ENCODE measurements at regions not wholly inside any gene's neighbourhood (a gene's known extent, or its start where the extent isn't known, plus 50 kb on each side); places are given as distances from the start of the nearest gene placed in this dataset.

DNA sequence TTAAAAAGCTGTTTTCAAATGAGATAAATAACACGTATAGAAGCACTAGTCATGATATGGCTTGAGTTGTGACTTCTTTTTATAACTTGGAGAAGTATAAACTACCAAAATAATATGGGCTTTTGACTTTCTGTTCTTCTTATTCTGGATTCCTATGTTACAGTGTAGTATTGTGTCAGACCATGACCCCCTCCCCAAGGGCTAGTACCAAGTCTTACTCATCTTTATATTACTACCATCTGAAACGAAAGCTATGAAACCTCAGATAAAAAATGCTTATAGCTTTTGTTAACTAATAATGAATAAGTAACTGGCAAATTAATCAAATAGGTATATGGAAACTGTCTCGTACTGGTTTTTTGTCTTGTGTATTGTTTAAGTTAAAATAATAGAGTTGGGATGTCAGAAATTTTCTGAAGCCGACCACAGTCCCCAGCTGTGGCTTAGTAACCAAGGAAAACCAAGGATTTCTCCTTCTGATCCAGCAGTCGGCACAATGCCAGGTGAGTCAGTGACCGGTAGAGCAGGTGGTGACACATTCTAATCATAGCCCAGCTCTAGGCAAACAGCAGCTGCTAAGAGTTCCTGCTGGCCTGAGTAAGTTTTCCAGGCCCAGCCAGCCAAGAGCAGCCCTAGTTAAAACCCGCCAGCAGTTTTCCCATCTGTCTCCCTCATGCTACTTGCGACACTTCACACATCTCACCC lies 163.3 kb upstream of the PRDX4 start:
- Mint-ChIP-seq H3K27me3 (ENCODE audit: insufficient read depth, low read depth) (no peaks in the 10 kb centered on the region), H3K9me3 (peaks cover 1% of the 10 kb centered on the region), H3K36me3 (no peaks in the 10 kb centered on the region), H3K4me1 (peaks cover 7% of the 10 kb centered on the region), H3K27ac (no peak overlapping the region), H3K4me3 (no peak overlapping the region)
- DNase-seq (ENCODE audit: low spot score) = no peak
- peaks cover 19% of the 10 kb centered on the region for H3K4me1 ChIP-seq
- H3K9ac ChIP-seq = no peak overlapping the region
- no peaks in the 10 kb centered on the region for H3K79me2 ChIP-seq (ENCODE audit: low read depth)
- H3K36me3 ChIP-seq = no peaks in the 10 kb centered on the region
- H2AFZ ChIP-seq (replicated peaks) = no peak overlapping the region
- TF ChIP-seq, protein P1, sequence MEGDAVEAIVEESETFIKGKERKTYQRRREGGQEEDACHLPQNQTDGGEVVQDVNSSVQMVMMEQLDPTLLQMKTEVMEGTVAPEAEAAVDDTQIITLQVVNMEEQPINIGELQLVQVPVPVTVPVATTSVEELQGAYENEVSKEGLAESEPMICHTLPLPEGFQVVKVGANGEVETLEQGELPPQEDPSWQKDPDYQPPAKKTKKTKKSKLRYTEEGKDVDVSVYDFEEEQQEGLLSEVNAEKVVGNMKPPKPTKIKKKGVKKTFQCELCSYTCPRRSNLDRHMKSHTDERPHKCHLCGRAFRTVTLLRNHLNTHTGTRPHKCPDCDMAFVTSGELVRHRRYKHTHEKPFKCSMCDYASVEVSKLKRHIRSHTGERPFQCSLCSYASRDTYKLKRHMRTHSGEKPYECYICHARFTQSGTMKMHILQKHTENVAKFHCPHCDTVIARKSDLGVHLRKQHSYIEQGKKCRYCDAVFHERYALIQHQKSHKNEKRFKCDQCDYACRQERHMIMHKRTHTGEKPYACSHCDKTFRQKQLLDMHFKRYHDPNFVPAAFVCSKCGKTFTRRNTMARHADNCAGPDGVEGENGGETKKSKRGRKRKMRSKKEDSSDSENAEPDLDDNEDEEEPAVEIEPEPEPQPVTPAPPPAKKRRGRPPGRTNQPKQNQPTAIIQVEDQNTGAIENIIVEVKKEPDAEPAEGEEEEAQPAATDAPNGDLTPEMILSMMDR (IDR thresholded peaks at IDR 0.05) = no peak
- TF ChIP-seq EZH2 (IDR thresholded peaks at IDR 0.05) (no peak), EZH2phosphoT487 (IDR thresholded peaks at IDR 0.05) (no peak)
- H3K4me2 ChIP-seq = no peak overlapping the region
- no peak overlapping the region for H3K4me3 ChIP-seq
- H3K27me3 ChIP-seq = no peaks in the 10 kb centered on the region
- H4K20me1 ChIP-seq (ENCODE audit: low read depth) = no peaks in the 10 kb centered on the region
- peaks cover 13% of the 10 kb centered on the region for H3F3A ChIP-seq (ENCODE audit: low read depth)
- H3K27ac ChIP-seq = no peak overlapping the region
- H3K9me3 ChIP-seq (ENCODE audit: low read depth) = no peaks in the 10 kb centered on the region

- Histone ChIP-seq H3K9me3 (ENCODE audit: low read depth) (no peaks in the 10 kb centered on the region), H3K36me3 (no peaks in the 10 kb centered on the region), H3K9ac (no peak overlapping the region), H4K20me1 (ENCODE audit: low read depth) (no peaks in the 10 kb centered on the region), H3K4me2 (no peak overlapping the region), H3K4me3 (no peak overlapping the region), H2AFZ (replicated peaks) (no peak overlapping the region), H3K4me1 (peaks cover 19% of the 10 kb centered on the region), H3K27me3 (no peaks in the 10 kb centered on the region), H3K79me2 (ENCODE audit: low read depth) (no peaks in the 10 kb centered on the region), H3F3A (ENCODE audit: low read depth) (peaks cover 13% of the 10 kb centered on the region), H3K27ac (no peak overlapping the region)
- H3K27ac Mint-ChIP-seq = no peak overlapping the region
- TF ChIP-seq, protein P1 (IDR thresholded peaks at IDR 0.05) = no peak
- TF ChIP-seq EZH2phosphoT487 (IDR thresholded peaks at IDR 0.05) (no peak), EZH2 (IDR thresholded peaks at IDR 0.05) (no peak)
- H3K27me3 Mint-ChIP-seq (ENCODE audit: insufficient read depth, low read depth) = no peaks in the 10 kb centered on the region
- peaks cover 7% of the 10 kb centered on the region for H3K4me1 Mint-ChIP-seq
- H3K4me3 Mint-ChIP-seq = no peak overlapping the region
- no peaks in the 10 kb centered on the region for H3K36me3 Mint-ChIP-seq
- peaks cover 2% of the 10 kb centered on the region for H3K9me3 Mint-ChIP-seq
- no peak for DNase-seq (ENCODE audit: low spot score)
These were observed 162.8 kb upstream of the PRDX4 start for GRCh38 chrX:23504540-23504884.

GRCh38 chrX:23504895-23505294 lies 162.4 kb upstream of the PRDX4 start:
- no peak overlapping the region for H3K27ac Mint-ChIP-seq
- peaks cover 2% of the 10 kb centered on the region for H3K9me3 Mint-ChIP-seq
- peaks cover 7% of the 10 kb centered on the region for H3K4me1 Mint-ChIP-seq
- Histone ChIP-seq H3K79me2 (ENCODE audit: low read depth) (no peaks in the 10 kb centered on the region), H3K36me3 (no peaks in the 10 kb centered on the region), H3K4me3 (no peak overlapping the region), H3K4me1 (peaks cover 19% of the 10 kb centered on the region), H3F3A (ENCODE audit: low read depth) (peaks cover 13% of the 10 kb centered on the region), H3K9ac (no peak overlapping the region), H4K20me1 (ENCODE audit: low read depth) (no peaks in the 10 kb centered on the region), H3K4me2 (peak overlapping the region; percentile 48), H2AFZ (replicated peaks) (no peak overlapping the region), H3K9me3 (ENCODE audit: low read depth) (no peaks in the 10 kb centered on the region), H3K27ac (no peak overlapping the region), H3K27me3 (no peaks in the 10 kb centered on the region)
- no peak for TF ChIP-seq EZH2phosphoT487 (IDR thresholded peaks at IDR 0.05)
- H3K4me3 Mint-ChIP-seq = no peak overlapping the region
- no peaks in the 10 kb centered on the region for H3K27me3 Mint-ChIP-seq (ENCODE audit: insufficient read depth, low read depth)
- DNase-seq (ENCODE audit: low spot score) = no peak
- H3K36me3 Mint-ChIP-seq = no peaks in the 10 kb centered on the region

GRCh38 chrX:23505531-23506303 lies 161.6 kb upstream of the PRDX4 start:
- H3F3A ChIP-seq (ENCODE audit: low read depth) = peaks cover 13% of the 10 kb centered on the region
- peak overlapping the region; percentile 16 for H3K27ac ChIP-seq
- DNase-seq (ENCODE audit: low spot score) = peak; percentile 27
- no peaks in the 10 kb centered on the region for H3K79me2 ChIP-seq (ENCODE audit: low read depth)
- Mint-ChIP-seq H3K4me1 (peaks cover 7% of the 10 kb centered on the region), H3K4me3 (no peak overlapping the region), H3K36me3 (no peaks in the 10 kb centered on the region), H3K27me3 (ENCODE audit: insufficient read depth, low read depth) (no peaks in the 10 kb centered on the region), H3K27ac (no peak overlapping the region), H3K9me3 (peaks cover 2% of the 10 kb centered on the region)
- no peaks in the 10 kb centered on the region for H3K27me3 ChIP-seq
- H3K9me3 ChIP-seq (ENCODE audit: low read depth) = no peaks in the 10 kb centered on the region
- TF ChIP-seq, protein P1 (IDR thresholded peaks at IDR 0.05) = no peak
- TF ChIP-seq EZH2 (IDR thresholded peaks at IDR 0.05) (no peak), EZH2phosphoT487 (IDR thresholded peaks at IDR 0.05) (no peak)
- H4K20me1 ChIP-seq (ENCODE audit: low read depth) = no peaks in the 10 kb centered on the region
- no peak overlapping the region for H3K9ac ChIP-seq
- peaks cover 19% of the 10 kb centered on the region for H3K4me1 ChIP-seq
- no peaks in the 10 kb centered on the region for H3K36me3 ChIP-seq
- peak overlapping the region; percentile 48 for H3K4me2 ChIP-seq
- peak overlapping the region; percentile 80 for H2AFZ ChIP-seq (replicated peaks)
- peak overlapping the region; percentile 6 for H3K4me3 ChIP-seq

Measured in neural progenitor cell (in vitro differentiated cells).